ENCODE measurements at regions not wholly inside any gene's neighbourhood (a gene's known extent, or its start where the extent isn't known, plus 50 kb on each side); places are given as distances from the start of the nearest gene placed in this dataset.

DNA sequence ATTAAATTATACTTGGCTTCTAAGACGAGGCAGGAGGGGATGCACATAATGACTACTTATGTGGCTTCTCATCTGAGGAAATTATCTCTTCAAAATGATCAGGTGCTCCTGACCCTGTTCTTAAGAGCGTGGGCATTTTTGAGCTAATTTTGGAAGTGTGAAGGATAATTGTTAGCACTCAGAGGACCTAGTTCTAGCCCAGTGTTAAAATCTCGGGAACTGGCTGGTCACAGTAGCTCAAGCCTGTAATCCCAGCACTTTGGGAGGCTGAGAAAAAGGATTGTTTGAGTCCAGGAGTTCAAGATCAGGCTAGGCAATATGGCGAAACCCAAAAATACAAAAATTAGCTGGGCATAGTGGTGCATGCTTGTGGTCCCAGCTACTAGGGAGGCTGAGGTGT lies 103.0 kb upstream of the DHX40 start:
- TF ChIP-seq POLR2A (IDR thresholded peaks at IDR 0.05; ENCODE audit: low read length), result no peak
- TF ChIP-seq GATA1 (IDR thresholded peaks at IDR 0.05; ENCODE audit: low read depth, low read length), result no peak

All from erythroblast (primary cell).